DND-41 (cell line): ENCODE measurements at regions not wholly inside any gene's neighbourhood (a gene's known extent, or its start where the extent isn't known, plus 50 kb on each side); places are given as distances from the start of the nearest gene placed in this dataset.

Experiments
- EZH2 ChIP-seq: IDR thresholded peaks from 3 replicates; pipeline ENCODE4 v1.6.1; 2012; ENCODE audit warnings: borderline replicate concordance, low read depth, mild to moderate bottlenecking, moderate library complexity, low read length, inconsistent platforms; ENCODE audit not compliant: severe bottlenecking
- TF ChIP-seq, protein P1 (sequence below): IDR thresholded peaks from 2 replicates; pipeline ENCODE4 v1.5.1; 2012; ENCODE audit warnings: borderline replicate concordance, low read length, moderate library complexity, mild to moderate bottlenecking; ENCODE audit not compliant: poor library complexity, severe bottlenecking; ENCODE audit errors: extremely low read depth

DNA sequence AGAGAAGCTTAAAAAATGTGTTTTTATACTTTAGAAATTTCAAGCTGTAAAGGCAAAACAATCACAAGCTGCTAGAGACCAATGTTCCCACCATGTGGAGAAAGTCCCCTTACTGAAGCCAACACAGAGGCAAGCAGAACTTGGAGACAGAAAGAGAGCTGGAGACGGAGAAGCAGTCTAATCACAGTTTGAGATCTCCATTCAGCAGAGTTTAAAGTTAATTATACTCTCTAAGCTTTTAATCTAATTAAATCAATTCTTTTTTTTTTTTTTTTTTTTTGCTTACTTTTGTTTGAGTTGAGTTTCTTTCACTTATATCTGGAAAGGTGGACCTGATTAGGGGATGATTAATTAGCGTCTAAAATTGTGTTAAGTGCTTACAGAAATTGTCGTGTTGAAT, 1534.3 kb downstream of the MAT2B start:
- TF ChIP-seq, protein P1, sequence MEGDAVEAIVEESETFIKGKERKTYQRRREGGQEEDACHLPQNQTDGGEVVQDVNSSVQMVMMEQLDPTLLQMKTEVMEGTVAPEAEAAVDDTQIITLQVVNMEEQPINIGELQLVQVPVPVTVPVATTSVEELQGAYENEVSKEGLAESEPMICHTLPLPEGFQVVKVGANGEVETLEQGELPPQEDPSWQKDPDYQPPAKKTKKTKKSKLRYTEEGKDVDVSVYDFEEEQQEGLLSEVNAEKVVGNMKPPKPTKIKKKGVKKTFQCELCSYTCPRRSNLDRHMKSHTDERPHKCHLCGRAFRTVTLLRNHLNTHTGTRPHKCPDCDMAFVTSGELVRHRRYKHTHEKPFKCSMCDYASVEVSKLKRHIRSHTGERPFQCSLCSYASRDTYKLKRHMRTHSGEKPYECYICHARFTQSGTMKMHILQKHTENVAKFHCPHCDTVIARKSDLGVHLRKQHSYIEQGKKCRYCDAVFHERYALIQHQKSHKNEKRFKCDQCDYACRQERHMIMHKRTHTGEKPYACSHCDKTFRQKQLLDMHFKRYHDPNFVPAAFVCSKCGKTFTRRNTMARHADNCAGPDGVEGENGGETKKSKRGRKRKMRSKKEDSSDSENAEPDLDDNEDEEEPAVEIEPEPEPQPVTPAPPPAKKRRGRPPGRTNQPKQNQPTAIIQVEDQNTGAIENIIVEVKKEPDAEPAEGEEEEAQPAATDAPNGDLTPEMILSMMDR: no peak
- TF ChIP-seq EZH2: no peak
